Effector memory CD4-positive, alpha-beta T cell (primary cell): ENCODE measurements at regions not wholly inside any gene's neighbourhood (a gene's known extent, or its start where the extent isn't known, plus 50 kb on each side); places are given as distances from the start of the nearest gene placed in this dataset.

Experiments
- DNase-seq, 3 donors: peaks; one replicate each; pipeline ENCODE4 v3.0.0-alpha.2; 2020
- H3K27ac ChIP-seq: 2 replicates; pipeline ENCODE4 v1.7.0; 2013; ENCODE audit warnings: mild to moderate bottlenecking, low read length, moderate library complexity; ENCODE audit not compliant: insufficient read depth, poor library complexity, severe bottlenecking
- H3K27me3 ChIP-seq: replicated peaks from 2 replicates; pipeline ENCODE4 v1.7.0; 2013; ENCODE audit warnings: mild to moderate bottlenecking, low read length; ENCODE audit not compliant: insufficient read depth, control insufficient read depth, poor library complexity, severe bottlenecking
- H3K36me3 ChIP-seq: 2 replicates; pipeline ENCODE4 v1.7.0; 2013; ENCODE audit warnings: mild to moderate bottlenecking, low read length, moderate library complexity; ENCODE audit not compliant: control insufficient read depth, insufficient read depth
- H3K4me1 ChIP-seq: 2 replicates; pipeline ENCODE4 v1.7.0; 2013; ENCODE audit warnings: low read length, mild to moderate bottlenecking; ENCODE audit not compliant: control insufficient read depth, insufficient read depth, poor library complexity, severe bottlenecking
- H3K4me3 ChIP-seq: 2 replicates; pipeline ENCODE4 v1.7.0; 2013; ENCODE audit warnings: low read length, low read depth, mild to moderate bottlenecking; ENCODE audit not compliant: insufficient read depth, poor library complexity, severe bottlenecking
- H3K9me3 ChIP-seq: 2 replicates; pipeline ENCODE4 v1.7.0; 2013; ENCODE audit warnings: mild to moderate bottlenecking, low read length, moderate library complexity; ENCODE audit not compliant: control insufficient read depth

- no peaks in the 10 kb centered on the region for H3K4me1 ChIP-seq
- H3K27me3 ChIP-seq = no peaks in the 10 kb centered on the region
- no peaks in the 10 kb centered on the region for H3K9me3 ChIP-seq
- H3K27ac ChIP-seq = no peak overlapping the region
- no peak overlapping the region for H3K4me3 ChIP-seq
- no peak for DNase-seq
- H3K36me3 ChIP-seq = no peaks in the 10 kb centered on the region
Measured at GRCh38 chr14:34113005-34113511, 162.2 kb upstream of the EGLN3 start.

- Histone ChIP-seq H3K4me3 (no peak overlapping the region), H3K36me3 (no peaks in the 10 kb centered on the region), H3K27me3 (no peaks in the 10 kb centered on the region), H3K27ac (no peak overlapping the region), H3K9me3 (no peaks in the 10 kb centered on the region), H3K4me1 (no peaks in the 10 kb centered on the region)
- DNase-seq = no peak
Measured at GRCh38 chr14:34111953-34112352, 161.1 kb upstream of the EGLN3 start.

GRCh38 chr14:34111505-34111904 lies 160.6 kb upstream of the EGLN3 start:
- H3K4me3 ChIP-seq = no peak overlapping the region
- no peak for DNase-seq
- no peak overlapping the region for H3K27ac ChIP-seq

GRCh38 chr14:34110531-34110930 lies 159.7 kb upstream of the EGLN3 start:
- Histone ChIP-seq H3K4me1 (no peaks in the 10 kb centered on the region), H3K9me3 (no peaks in the 10 kb centered on the region), H3K27ac (no peak overlapping the region), H3K4me3 (no peak overlapping the region), H3K36me3 (no peaks in the 10 kb centered on the region), H3K27me3 (no peaks in the 10 kb centered on the region)
- DNase-seq = no peak

More at GRCh38 chr14:34111505-34111904, 160.6 kb upstream of the EGLN3 start:
- Histone ChIP-seq H3K9me3 (no peaks in the 10 kb centered on the region), H3K36me3 (no peaks in the 10 kb centered on the region), H3K27me3 (no peaks in the 10 kb centered on the region), H3K4me1 (no peaks in the 10 kb centered on the region)

GRCh38 chr14:34107441-34107840 lies 156.6 kb upstream of the EGLN3 start:
- no peaks in the 10 kb centered on the region for H3K36me3 ChIP-seq
- no peaks in the 10 kb centered on the region for H3K4me1 ChIP-seq
- no peak overlapping the region for H3K27ac ChIP-seq
- no peaks in the 10 kb centered on the region for H3K9me3 ChIP-seq
- no peak overlapping the region for H3K4me3 ChIP-seq
- no peak for DNase-seq
- no peaks in the 10 kb centered on the region for H3K27me3 ChIP-seq

GRCh38 chr14:34106310-34106709 lies 155.4 kb upstream of the EGLN3 start:
- no peaks in the 10 kb centered on the region for H3K4me1 ChIP-seq
- H3K9me3 ChIP-seq = no peaks in the 10 kb centered on the region
- H3K27me3 ChIP-seq = no peaks in the 10 kb centered on the region
- no peak overlapping the region for H3K4me3 ChIP-seq
- no peak for DNase-seq
- no peaks in the 10 kb centered on the region for H3K36me3 ChIP-seq
- H3K27ac ChIP-seq = no peak overlapping the region

GRCh38 chr14:34104489-34105397 lies 153.9 kb upstream of the EGLN3 start:
- Histone ChIP-seq H3K4me3 (no peak overlapping the region), H3K27ac (no peak overlapping the region), H3K9me3 (no peaks in the 10 kb centered on the region), H3K36me3 (no peaks in the 10 kb centered on the region), H3K27me3 (no peaks in the 10 kb centered on the region), H3K4me1 (no peaks in the 10 kb centered on the region)
- DNase-seq = no peak

- H3K4me1 ChIP-seq = no peaks in the 10 kb centered on the region
- no peak overlapping the region for H3K27ac ChIP-seq
- no peaks in the 10 kb centered on the region for H3K36me3 ChIP-seq
- H3K9me3 ChIP-seq = no peaks in the 10 kb centered on the region
- H3K4me3 ChIP-seq = no peak overlapping the region
- no peak for DNase-seq
- H3K27me3 ChIP-seq = no peaks in the 10 kb centered on the region
Measured at GRCh38 chr14:34103176-34103575, 152.3 kb upstream of the EGLN3 start.

GRCh38 chr14:34099635-34100034 lies 148.8 kb upstream of the EGLN3 start:
- no peaks in the 10 kb centered on the region for H3K36me3 ChIP-seq
- DNase-seq = no peak
- no peak overlapping the region for H3K27ac ChIP-seq
- no peaks in the 10 kb centered on the region for H3K9me3 ChIP-seq
- H3K4me1 ChIP-seq = no peaks in the 10 kb centered on the region
- no peak overlapping the region for H3K4me3 ChIP-seq
- H3K27me3 ChIP-seq = no peaks in the 10 kb centered on the region

- no peaks in the 10 kb centered on the region for H3K27me3 ChIP-seq
- no peak for DNase-seq
- no peak overlapping the region for H3K4me3 ChIP-seq
- H3K27ac ChIP-seq = no peak overlapping the region
- no peaks in the 10 kb centered on the region for H3K9me3 ChIP-seq
- no peaks in the 10 kb centered on the region for H3K36me3 ChIP-seq
- H3K4me1 ChIP-seq = no peaks in the 10 kb centered on the region
Measured at GRCh38 chr14:34098985-34099349, 148.1 kb upstream of the EGLN3 start.
